Testis (tissue), 2 donors: ENCODE measurements at regions not wholly inside any gene's neighbourhood (a gene's known extent, or its start where the extent isn't known, plus 50 kb on each side); places are given as distances from the start of the nearest gene placed in this dataset.

Source experiments
- DNase-seq: peaks from one replicate; pipeline ENCODE4 v3.0.0-alpha.2; 2019
- H3K27ac ChIP-seq, 2 donors: fragments of 200-600 bp; sonication (generic); one replicate each; pipeline ENCODE4 v1.5.1; 2019
- H3K27me3 ChIP-seq: fragments of 200-600 bp; sonication (generic); one replicate; pipeline ENCODE4 v1.5.1; 2019
- H3K36me3 ChIP-seq: fragments of 200-600 bp; sonication (generic); one replicate; pipeline ENCODE4 v1.5.1; 2017; ENCODE audit warnings: low read depth; ENCODE audit errors: missing control alignments
- H3K4me1 ChIP-seq: fragments of 200-600 bp; sonication (generic); one replicate; pipeline ENCODE4 v1.5.1; 2019
- H3K4me3 ChIP-seq, 2 donors: fragments of 200-600 bp; sonication (generic); one replicate each; pipeline ENCODE4 v1.5.1; 2017 to 2019
- H3K9me3 ChIP-seq: fragments of 200-600 bp; sonication (generic); one replicate; pipeline ENCODE4 v1.5.1; 2017
- POLR2A ChIP-seq: fragments of 450-650 bp; IDR thresholded peaks from one replicate; pipeline ENCODE4 v1.6.1; 2017; ENCODE audit warnings: antibody characterized with exemption, mild to moderate bottlenecking, moderate library complexity
- WGBS, 2 donors: methylation state at CpG; one replicate each; pipeline ENCODE4 v1.1.5; 2018; 5-methylcytosine and 5-hydroxymethylcytosine counted together
- intact Hi-C: fragments of 100-400 bp; cut with DNase I; formaldehyde crosslinking; loops from one replicate; pipeline ENCODE4 v1.15.1; 2023; ENCODE audit warnings: low total_unique reads
- TF ChIP-seq, protein P1 (sequence below), 3 experiments: fragments of 450-650 bp in 2 of 3; fragments of 200-600 bp in 1 of 3; sonication (generic) in 1 of 3; IDR thresholded peaks; one replicate each; pipeline ENCODE4 v1.5.1; 2016 to 2019; ENCODE audit warnings: antibody characterized with exemption in 3 of 3, mild to moderate bottlenecking in 2 of 3, moderate library complexity in 1 of 3

GRCh38 chr1:196094821-196095220, 513.4 kb downstream of the KCNT2 start:
- Histone ChIP-seq H3K4me3 (no peak overlapping the region), H3K27me3 (no peaks in the 10 kb centered on the region), H3K4me1 (no peaks in the 10 kb centered on the region), H3K36me3 (no peaks in the 10 kb centered on the region), H3K9me3 (no peaks in the 10 kb centered on the region), H3K27ac (no peak overlapping the region)
- no peak for DNase-seq
- TF ChIP-seq, protein P1, sequence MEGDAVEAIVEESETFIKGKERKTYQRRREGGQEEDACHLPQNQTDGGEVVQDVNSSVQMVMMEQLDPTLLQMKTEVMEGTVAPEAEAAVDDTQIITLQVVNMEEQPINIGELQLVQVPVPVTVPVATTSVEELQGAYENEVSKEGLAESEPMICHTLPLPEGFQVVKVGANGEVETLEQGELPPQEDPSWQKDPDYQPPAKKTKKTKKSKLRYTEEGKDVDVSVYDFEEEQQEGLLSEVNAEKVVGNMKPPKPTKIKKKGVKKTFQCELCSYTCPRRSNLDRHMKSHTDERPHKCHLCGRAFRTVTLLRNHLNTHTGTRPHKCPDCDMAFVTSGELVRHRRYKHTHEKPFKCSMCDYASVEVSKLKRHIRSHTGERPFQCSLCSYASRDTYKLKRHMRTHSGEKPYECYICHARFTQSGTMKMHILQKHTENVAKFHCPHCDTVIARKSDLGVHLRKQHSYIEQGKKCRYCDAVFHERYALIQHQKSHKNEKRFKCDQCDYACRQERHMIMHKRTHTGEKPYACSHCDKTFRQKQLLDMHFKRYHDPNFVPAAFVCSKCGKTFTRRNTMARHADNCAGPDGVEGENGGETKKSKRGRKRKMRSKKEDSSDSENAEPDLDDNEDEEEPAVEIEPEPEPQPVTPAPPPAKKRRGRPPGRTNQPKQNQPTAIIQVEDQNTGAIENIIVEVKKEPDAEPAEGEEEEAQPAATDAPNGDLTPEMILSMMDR (IDR thresholded peaks at IDR 0.05) = no peak
- no peak for TF ChIP-seq POLR2A
- intact Hi-C loops = no loop called here
- 80% methylated on average over 1 of the region's 1 CpG for WGBS, 2 donors

- Histone ChIP-seq H3K4me3 (no peak overlapping the region), H3K4me1 (no peaks in the 10 kb centered on the region), H3K36me3 (no peaks in the 10 kb centered on the region), H3K27me3 (no peaks in the 10 kb centered on the region), H3K27ac (no peak overlapping the region), H3K9me3 (no peaks in the 10 kb centered on the region)
- no peak for DNase-seq
- intact Hi-C loops = no loop called here
- TF ChIP-seq POLR2A = no peak
- TF ChIP-seq, protein P1 (IDR thresholded peaks at IDR 0.05) = no peak
- WGBS, 2 donors = 83 to 85% methylated on average over 8 of the region's 8 CpGs
Measured at GRCh38 chr1:196091397-196092135, 516.7 kb downstream of the KCNT2 start.

DNA sequence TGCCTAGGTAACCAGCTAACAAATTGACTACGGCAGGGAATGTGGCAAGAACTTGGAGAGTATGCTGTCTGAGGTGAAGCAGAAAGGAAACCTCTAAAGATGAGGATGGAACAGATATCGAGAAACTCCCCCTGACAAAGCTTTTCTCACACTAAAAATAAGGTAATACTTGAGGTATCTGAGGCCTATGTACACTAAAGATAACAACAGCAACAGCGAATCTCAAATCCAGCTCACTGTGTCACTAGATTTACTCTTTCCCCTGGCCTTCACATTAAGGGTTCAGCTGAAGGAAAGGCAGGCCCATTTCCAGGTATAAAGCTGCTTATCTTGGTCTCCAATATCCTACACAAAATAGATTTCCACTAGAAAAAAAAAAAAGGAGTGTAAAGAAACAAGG, 518.0 kb downstream of the KCNT2 start:
- DNase-seq = no peak
- intact Hi-C loops = no loop called here
- H3K4me3 ChIP-seq = no peak overlapping the region
- no peak for TF ChIP-seq POLR2A
- 91 to 95% methylated on average over 3 of the region's 3 CpGs for WGBS, 2 donors
- H3K9me3 ChIP-seq = no peaks in the 10 kb centered on the region
- no peak overlapping the region for H3K27ac ChIP-seq
- no peaks in the 10 kb centered on the region for H3K27me3 ChIP-seq
- H3K4me1 ChIP-seq = no peaks in the 10 kb centered on the region
- H3K36me3 ChIP-seq = no peaks in the 10 kb centered on the region

- no peak overlapping the region for H3K4me3 ChIP-seq
- WGBS, 2 donors = 85 to 89% methylated on average over 10 of the region's 10 CpGs
- DNase-seq = no peak
- TF ChIP-seq, protein P1 (IDR thresholded peaks at IDR 0.05) = no peak
- no peak for TF ChIP-seq POLR2A
- H3K27ac ChIP-seq = no peak overlapping the region
- intact Hi-C loops = no loop called here
- H3K9me3 ChIP-seq = no peaks in the 10 kb centered on the region
- no peaks in the 10 kb centered on the region for H3K27me3 ChIP-seq
- H3K4me1 ChIP-seq = no peaks in the 10 kb centered on the region
- H3K36me3 ChIP-seq = no peaks in the 10 kb centered on the region
Measured at GRCh38 chr1:196088541-196088940, 519.7 kb downstream of the KCNT2 start.

DNA sequence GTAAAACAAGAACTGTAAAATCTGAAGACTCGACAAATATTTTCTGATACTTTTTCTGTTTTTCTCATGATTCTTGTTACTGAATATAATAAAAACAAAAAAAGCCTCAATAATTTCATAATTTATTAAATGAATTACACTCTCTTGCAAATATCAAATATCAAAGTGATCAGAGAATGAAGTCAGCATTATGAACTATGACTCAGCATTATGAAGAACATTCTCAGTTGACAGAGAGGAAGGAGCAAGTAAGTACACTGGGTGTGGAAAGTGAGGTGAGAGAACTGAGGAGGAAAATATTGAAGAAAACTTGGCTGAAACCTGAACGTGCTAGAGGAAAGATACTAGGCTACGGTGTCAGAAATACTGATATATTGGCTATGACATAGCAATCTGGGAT, 529.5 kb downstream of the KCNT2 start:
- Histone ChIP-seq H3K36me3 (no peaks in the 10 kb centered on the region), H3K27ac (no peak overlapping the region), H3K9me3 (no peaks in the 10 kb centered on the region), H3K4me1 (no peaks in the 10 kb centered on the region), H3K27me3 (no peaks in the 10 kb centered on the region), H3K4me3 (no peak overlapping the region)
- TF ChIP-seq, protein P1 (IDR thresholded peaks at IDR 0.05) = no peak
- TF ChIP-seq POLR2A = no peak
- WGBS, 2 donors = 89 to 90% methylated on average over 3 of the region's 3 CpGs
- intact Hi-C loops = no loop called here
- no peak for DNase-seq
